ENCODE measurements at regions not wholly inside any gene's neighbourhood (a gene's known extent, or its start where the extent isn't known, plus 50 kb on each side); places are given as distances from the start of the nearest gene placed in this dataset.

DNA sequence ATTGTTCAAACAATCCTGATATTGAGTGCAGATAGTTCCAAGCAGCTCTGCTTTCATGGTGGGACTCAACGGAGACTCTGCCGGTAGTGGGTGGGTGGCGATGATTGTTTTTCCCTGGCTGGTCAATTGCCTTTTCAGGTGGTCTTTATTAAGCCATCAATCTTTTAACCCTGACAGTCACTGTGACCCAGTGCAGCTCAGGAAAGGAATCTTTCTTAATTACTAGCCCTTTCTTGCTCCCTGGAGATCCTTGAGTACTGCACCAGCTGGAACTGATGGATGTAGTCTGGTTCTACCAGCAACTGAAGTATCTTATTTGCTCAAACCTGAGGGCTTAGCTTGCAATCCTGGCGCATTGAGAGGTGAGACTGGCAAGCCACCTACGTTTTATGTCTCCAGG lies 196.4 kb downstream of the PLPP3 start:
- TF ChIP-seq, protein P1, sequence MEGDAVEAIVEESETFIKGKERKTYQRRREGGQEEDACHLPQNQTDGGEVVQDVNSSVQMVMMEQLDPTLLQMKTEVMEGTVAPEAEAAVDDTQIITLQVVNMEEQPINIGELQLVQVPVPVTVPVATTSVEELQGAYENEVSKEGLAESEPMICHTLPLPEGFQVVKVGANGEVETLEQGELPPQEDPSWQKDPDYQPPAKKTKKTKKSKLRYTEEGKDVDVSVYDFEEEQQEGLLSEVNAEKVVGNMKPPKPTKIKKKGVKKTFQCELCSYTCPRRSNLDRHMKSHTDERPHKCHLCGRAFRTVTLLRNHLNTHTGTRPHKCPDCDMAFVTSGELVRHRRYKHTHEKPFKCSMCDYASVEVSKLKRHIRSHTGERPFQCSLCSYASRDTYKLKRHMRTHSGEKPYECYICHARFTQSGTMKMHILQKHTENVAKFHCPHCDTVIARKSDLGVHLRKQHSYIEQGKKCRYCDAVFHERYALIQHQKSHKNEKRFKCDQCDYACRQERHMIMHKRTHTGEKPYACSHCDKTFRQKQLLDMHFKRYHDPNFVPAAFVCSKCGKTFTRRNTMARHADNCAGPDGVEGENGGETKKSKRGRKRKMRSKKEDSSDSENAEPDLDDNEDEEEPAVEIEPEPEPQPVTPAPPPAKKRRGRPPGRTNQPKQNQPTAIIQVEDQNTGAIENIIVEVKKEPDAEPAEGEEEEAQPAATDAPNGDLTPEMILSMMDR (IDR thresholded peaks at IDR 0.05), result no peak
- TF ChIP-seq POLR2A (IDR thresholded peaks at IDR 0.05), result no peak
- TF ChIP-seq POLR2AphosphoS5 (IDR thresholded peaks at IDR 0.05), result no peak

Data from prostate gland (tissue), 2 donors.